Heart right ventricle (tissue), 16 donors: ENCODE measurements at regions not wholly inside any gene's neighbourhood (a gene's known extent, or its start where the extent isn't known, plus 50 kb on each side); places are given as distances from the start of the nearest gene placed in this dataset.

Experiments used
- ATAC-seq, 8 donors: fragments of 200-7000 bp; cut with Tn5 transposase; one replicate each; pipeline ENCODE4 v1.9.1; 2020; ENCODE audit warnings: mild to moderate bottlenecking in 8 of 8, moderate library complexity in 8 of 8, moderate number of reproducible peaks in 1 of 8
- DNase-seq, 2 donors: peaks; one replicate each; pipeline ENCODE4 v3.0.0-alpha.2; 2020
- H3K27ac ChIP-seq, 10 donors: fragments of 200-600 bp; sonication (generic) in 2 of 10; one replicate each; pipeline versions ENCODE4 v1.5.0 to v1.8.0; 2020 to 2022; ENCODE audit warnings: mild to moderate bottlenecking in 3 of 10
- H3K27me3 ChIP-seq, 7 donors: fragments of 200-600 bp; one replicate each; pipeline ENCODE4 v1.8.0; 2021 to 2022; ENCODE audit warnings: mild to moderate bottlenecking in 2 of 7
- H3K36me3 ChIP-seq, 9 donors: fragments of 200-600 bp; sonication (generic) in 1 of 9; one replicate each; pipeline versions ENCODE4 v1.5.0 to v1.8.0; 2020 to 2022; ENCODE audit warnings: mild to moderate bottlenecking in 2 of 9
- H3K4me1 ChIP-seq, 9 donors: fragments of 200-600 bp; sonication (generic) in 1 of 9; one replicate each; pipeline versions ENCODE4 v1.5.0 to v1.8.0; 2020 to 2022; ENCODE audit warnings: mild to moderate bottlenecking in 4 of 9
- H3K4me3 ChIP-seq, 10 donors: fragments of 200-600 bp; sonication (generic) in 2 of 10; one replicate each; pipeline versions ENCODE4 v1.5.0 to v1.8.0; 2020 to 2022; ENCODE audit warnings: mild to moderate bottlenecking in 7 of 10, moderate library complexity in 2 of 10
- H3K9me3 ChIP-seq, 11 donors: fragments of 200-600 bp in 10 of 11; sonication (generic) in 2 of 11; one replicate each; pipeline versions ENCODE4 v1.5.0 to v1.8.0; 2013 to 2022; ENCODE audit warnings: mild to moderate bottlenecking in 2 of 11, control low read depth in 1 of 11, moderate library complexity in 1 of 11
- CTCF ChIP-seq, 9 donors: fragments of 200-600 bp; sonication (generic) in 2 of 9; IDR thresholded peaks; one replicate each; pipeline versions ENCODE4 v1.5.0 to v1.8.0; 2021 to 2022; ENCODE audit warnings: antibody characterized with exemption in 9 of 9, mild to moderate bottlenecking in 5 of 9, moderate library complexity in 1 of 9
- WGBS, 2 donors: extraction: QIAGEN DNeasy Blood & Tissue Kit; methylation state at CpG; one replicate each; pipeline ENCODE4 v1.1.7; 2013; ENCODE audit warnings: inconsistent platforms in 1 of 2; 5-methylcytosine and 5-hydroxymethylcytosine counted together
- intact Hi-C, 10 donors: fragments of 100-400 bp; cut with DNase I; formaldehyde crosslinking; loops; one replicate each; pipeline versions ENCODE4 v1.11.1 to v1.14.2; 2022
- donor health status: Arrhythmogenic right ventricular cardiomyopathy.
- donor health status: ischemic (EF 13 %, LVEDD 7.1; RV severe dilation, severe dysfunction).
- donor health status: healthy with polysubstance abuse.
- donor health status: DM: no; HTN: yes; CAD: no.
- donor health status: DM: no; HTN: no; CAD: no.
- donor health status: ischemic (EF 25% LVEDD 6.9; RV normal size, moderate dysfunction).
- donor health status: ischemic (EF 25% LVEDD 5.7; RV mildly dilated, moderate dysfunction).
- donor health status: healthy.
- donor health status: DM: yes; HTN: yes; CAD: no.
- donor health status: Ischemic cardiomyopathy.
- donor health status: ischemic (EF 35%, LVEDD 5.7; RV mildly dilated, moderate dysfunction).
- donor health status: nonischemic (EF 11% LVEDD 7.7; RV severe dilation, severe dysfunction).
- donor health status: DM: yes; HTN: yes; CAD: no.
- donor health status: PGD.
- donor health status: ischemic (EF 29% LVEDD 5.4; RV normal size, mild dysfunction).
- donor health status: nonischemic (EF 23%, LVEDD 6.1; RV moderate dilation, normal function).

GRCh38 chr10:64312876-64313275, 791.7 kb downstream of the REEP3 start:
- H3K4me3 ChIP-seq, result no peak overlapping the region
- ATAC-seq, result no peak
- no peak for DNase-seq
- no peaks in the 10 kb centered on the region for H3K4me1 ChIP-seq
- TF ChIP-seq CTCF (IDR thresholded peaks at IDR 0.05), result no peak
- no peaks in the 10 kb centered on the region for H3K27me3 ChIP-seq
- H3K27ac ChIP-seq, result no peak overlapping the region
- no peaks in the 10 kb centered on the region for H3K36me3 ChIP-seq
- intact Hi-C loops, result no loop called here
- H3K9me3 ChIP-seq, result no peaks in the 10 kb centered on the region
- WGBS, 2 donors, result 26 to 36% methylated on average over 5 of the region's 5 CpGs

GRCh38 chr10:64313967-64314366, 792.8 kb downstream of the REEP3 start:
- TF ChIP-seq CTCF (IDR thresholded peaks at IDR 0.05), result no peak
- Histone ChIP-seq H3K9me3 (no peaks in the 10 kb centered on the region), H3K36me3 (no peaks in the 10 kb centered on the region), H3K4me1 (no peaks in the 10 kb centered on the region), H3K27ac (no peak overlapping the region), H3K4me3 (no peak overlapping the region), H3K27me3 (no peaks in the 10 kb centered on the region)
- 65 to 73% methylated on average over 2 of the region's 2 CpGs for WGBS, 2 donors
- DNase-seq, result no peak
- intact Hi-C loops, result no loop called here
- no peak for ATAC-seq

GRCh38 chr10:64316416-64316815, 795.2 kb downstream of the REEP3 start:
- ATAC-seq (no peak), DNase-seq (no peak)
- no peak overlapping the region for H3K4me3 ChIP-seq
- H3K36me3 ChIP-seq, result no peaks in the 10 kb centered on the region
- 18 to 28% methylated on average over 1 of the region's 1 CpG for WGBS, 2 donors
- H3K4me1 ChIP-seq, result no peaks in the 10 kb centered on the region
- no peaks in the 10 kb centered on the region for H3K9me3 ChIP-seq
- H3K27me3 ChIP-seq, result no peaks in the 10 kb centered on the region
- TF ChIP-seq CTCF (IDR thresholded peaks at IDR 0.05), result no peak
- intact Hi-C loops, result no loop called here
- H3K27ac ChIP-seq, result no peak overlapping the region

GRCh38 chr10:64316833-64317232, 795.6 kb downstream of the REEP3 start:
- H3K9me3 ChIP-seq, result no peaks in the 10 kb centered on the region
- H3K36me3 ChIP-seq, result no peaks in the 10 kb centered on the region
- H3K27me3 ChIP-seq, result no peaks in the 10 kb centered on the region
- no peak for ATAC-seq
- H3K27ac ChIP-seq, result no peak overlapping the region
- intact Hi-C loops, result no loop called here
- TF ChIP-seq CTCF (IDR thresholded peaks at IDR 0.05), result no peak
- H3K4me3 ChIP-seq, result no peak overlapping the region
- WGBS, 2 donors, result 89 to 93% methylated on average over 3 of the region's 3 CpGs
- no peak for DNase-seq
- H3K4me1 ChIP-seq, result no peaks in the 10 kb centered on the region

GRCh38 chr10:64320448-64320847, 799.2 kb downstream of the REEP3 start:
- no peak for ATAC-seq
- no peak for DNase-seq
- Histone ChIP-seq H3K36me3 (no peaks in the 10 kb centered on the region), H3K4me1 (no peaks in the 10 kb centered on the region), H3K27me3 (no peaks in the 10 kb centered on the region), H3K4me3 (no peak overlapping the region), H3K9me3 (peaks cover 0 to 14% (median 0%) of the 10 kb centered on the region in 11 donors), H3K27ac (no peak overlapping the region)
- WGBS, 2 donors, result 61 to 62% methylated on average over 6 of the region's 6 CpGs
- intact Hi-C loops, result no loop called here
- TF ChIP-seq CTCF (IDR thresholded peaks at IDR 0.05), result no peak
